ENCODE measurements at regions not wholly inside any gene's neighbourhood (a gene's known extent, or its start where the extent isn't known, plus 50 kb on each side); places are given as distances from the start of the nearest gene placed in this dataset.

GRCh38 chr6:93124006-93124632 is 295.2 kb downstream of the EPHA7 start:
- TF ChIP-seq CTCF (conservative IDR thresholded peaks at IDR 0.05), result no peak
- H3K27ac Mint-ChIP-seq, result no peak overlapping the region; a peak in 1 of 7 replicates
- Histone ChIP-seq H3K27me3 (ENCODE audit: insufficient read depth, low read length) (no peaks in the 10 kb centered on the region), H2BK120ac (ENCODE audit: low read depth, low read length, poor library complexity, severe bottlenecking) (no peak overlapping the region), H3K18ac (ENCODE audit: insufficient read length, low read depth, low read length) (no peak overlapping the region), H3K56ac (ENCODE audit: insufficient read length, low read depth, low read length) (no peak overlapping the region), H3K4me2 (ENCODE audit: insufficient read depth, insufficient read length, low read length) (no peak overlapping the region), H3K4ac (ENCODE audit: low read depth, low read length) (no peak overlapping the region), H2BK12ac (ENCODE audit: insufficient read length, low read depth, low read length) (no peak overlapping the region), H3K14ac (ENCODE audit: insufficient read depth, low read length) (no peak overlapping the region), H3K9ac (ENCODE audit: extremely low read depth, insufficient read length, low read length) (no peak overlapping the region), H2BK5ac (ENCODE audit: insufficient read length, low read length) (no peak overlapping the region), H4K91ac (ENCODE audit: insufficient read length, low read depth, low read length) (no peak overlapping the region), H3K79me1 (ENCODE audit: insufficient read depth, low read depth, low read length, poor library complexity, severe bottlenecking) (no peaks in the 10 kb centered on the region), H2BK20ac (ENCODE audit: low read depth, low read length, poor library complexity, severe bottlenecking) (no peak overlapping the region), H3T11ph (ENCODE audit: low read length) (no peak overlapping the region), H3K23me2 (ENCODE audit: insufficient read length, low read depth, low read length, poor library complexity, severe bottlenecking) (no peaks in the 10 kb centered on the region), H2BK15ac (ENCODE audit: low read depth, low read length) (no peak overlapping the region), H4K20me1 (ENCODE audit: control insufficient read depth, insufficient read depth, insufficient read length) (no peaks in the 10 kb centered on the region), H3K9me3 (ENCODE audit: control insufficient read depth, low read depth, low read length) (no peaks in the 10 kb centered on the region), H2AK5ac (ENCODE audit: insufficient read length, low read length) (no peak overlapping the region), H3K79me2 (ENCODE audit: insufficient read depth, low read length) (no peaks in the 10 kb centered on the region), H3K27ac (ENCODE audit: insufficient read length, low read depth, low read length) (no peak overlapping the region), H3K23ac (ENCODE audit: insufficient read length, low read depth, low read length) (no peak overlapping the region), H4K8ac (replicated peaks; ENCODE audit: insufficient read length, low read depth, low read length) (no peak overlapping the region), H2AFZ (ENCODE audit: low read length) (no peak overlapping the region), H4K5ac (ENCODE audit: insufficient read length, low read depth, low read length) (no peak overlapping the region), H3K4me1 (ENCODE audit: insufficient read depth, low read length) (peaks cover 2% of the 10 kb centered on the region; the same call in 1 of the 2 replicates)
- no peak for DNase-seq
- no CpG with 5 or more reads among the region's 2 CpGs for WGBS (ENCODE audit: extremely low coverage, insufficient read length, low lambda C conversion rate)
- H3K4me1 Mint-ChIP-seq, result peaks cover 23 to 45% of the 10 kb centered on the region in 2 experiments
- peaks cover 0 to 2% (median 0%) of the 10 kb centered on the region in 3 experiments; a peak in 3 of 7 replicates for H3K36me3 Mint-ChIP-seq (ENCODE audit: insufficient read depth in 1 of 3, low read depth in 3 of 3)
- no peak overlapping the region for H3K4me3 Mint-ChIP-seq
- H3K27me3 Mint-ChIP-seq (ENCODE audit: low read depth), result no peaks in the 10 kb centered on the region
- H3K9me3 Mint-ChIP-seq, result peaks cover 0 to 3% of the 10 kb centered on the region in 2 experiments; a peak in 2 of 5 replicates

Data from H9 (cell line).